Natural killer cell (primary cell): ENCODE measurements at regions not wholly inside any gene's neighbourhood (a gene's known extent, or its start where the extent isn't known, plus 50 kb on each side); places are given as distances from the start of the nearest gene placed in this dataset.

Experiments
- ATAC-seq, 3 donors: fragments of 150-1000 bp in 2 of 3; fragments of 200-7000 bp in 1 of 3; cut with Tn5 transposase; 1 replicate in 1 of 3; 2 replicates in 2 of 3; pipeline ENCODE4 v1.10.0; 2021; ENCODE audit warnings: mild to moderate bottlenecking in 2 of 3, moderate library complexity in 2 of 3
- DNase-seq, 2 donors: peaks; one replicate each; pipeline versions ENCODE4 v3.0.0 to v3.0.0-alpha.2; 2013 to 2021; ENCODE audit warnings: mixed read lengths in 1 of 2
- H3K27ac ChIP-seq: one replicate; pipeline ENCODE4 v1.5.1; 2013; ENCODE audit warnings: mild to moderate bottlenecking, low read length
- H3K27me3 ChIP-seq: one replicate; pipeline ENCODE4 v1.6.1; 2013; ENCODE audit warnings: low read length; ENCODE audit not compliant: control insufficient read depth, insufficient read depth
- H3K36me3 ChIP-seq: one replicate; pipeline ENCODE4 v1.6.1; 2013; ENCODE audit warnings: low read length; ENCODE audit not compliant: control insufficient read depth, insufficient read depth
- H3K4me1 ChIP-seq: one replicate; pipeline ENCODE4 v1.6.1; 2013; ENCODE audit warnings: low read length; ENCODE audit not compliant: control insufficient read depth, insufficient read depth
- H3K4me3 ChIP-seq: one replicate; pipeline ENCODE4 v1.5.1; 2013; ENCODE audit warnings: low read length
- H3K9me3 ChIP-seq: one replicate; pipeline ENCODE4 v1.6.1; 2013; ENCODE audit warnings: low read length; ENCODE audit not compliant: control insufficient read depth, insufficient read depth
- H3K27ac Mint-ChIP-seq, 2 donors: one replicate each; pipeline ENCODE4 v1.8.0; 2022; ENCODE audit warnings: mild to moderate bottlenecking in 2 of 2, mixed read lengths in 2 of 2, moderate library complexity in 1 of 2
- H3K27me3 Mint-ChIP-seq, 2 donors: one replicate each; pipeline ENCODE4 v1.8.0; 2022; ENCODE audit warnings: low read depth in 2 of 2, mixed read lengths in 2 of 2
- H3K36me3 Mint-ChIP-seq: one replicate; pipeline ENCODE4 v1.8.0; 2022; ENCODE audit warnings: mixed read lengths
- H3K4me1 Mint-ChIP-seq, 2 donors: one replicate each; pipeline ENCODE4 v1.8.0; 2022; ENCODE audit warnings: mixed read lengths in 2 of 2
- H3K4me3 Mint-ChIP-seq: one replicate; pipeline ENCODE4 v1.8.0; 2022; ENCODE audit warnings: mild to moderate bottlenecking, moderate library complexity, mixed read lengths
- H3K9me3 Mint-ChIP-seq, 2 donors: one replicate each; pipeline ENCODE4 v1.8.0; 2022; ENCODE audit warnings: mixed read lengths in 2 of 2
- WGBS: methylation state at CpG from one replicate; pipeline ENCODE4 v1.1.7; 2013; ENCODE audit warnings: missing lambda C conversion rate; ENCODE audit not compliant: insufficient coverage; 5-methylcytosine and 5-hydroxymethylcytosine counted together
- intact Hi-C: fragments of 100-400 bp; cut with micrococcal nuclease; formaldehyde crosslinking; loops from one replicate; pipeline ENCODE4 v1.14.2; 2022
- TF ChIP-seq, protein P1 (sequence below): fragments of 200-600 bp; IDR thresholded peaks from one replicate; pipeline ENCODE4 v1.8.0; 2022; ENCODE audit warnings: antibody characterized with exemption

DNA sequence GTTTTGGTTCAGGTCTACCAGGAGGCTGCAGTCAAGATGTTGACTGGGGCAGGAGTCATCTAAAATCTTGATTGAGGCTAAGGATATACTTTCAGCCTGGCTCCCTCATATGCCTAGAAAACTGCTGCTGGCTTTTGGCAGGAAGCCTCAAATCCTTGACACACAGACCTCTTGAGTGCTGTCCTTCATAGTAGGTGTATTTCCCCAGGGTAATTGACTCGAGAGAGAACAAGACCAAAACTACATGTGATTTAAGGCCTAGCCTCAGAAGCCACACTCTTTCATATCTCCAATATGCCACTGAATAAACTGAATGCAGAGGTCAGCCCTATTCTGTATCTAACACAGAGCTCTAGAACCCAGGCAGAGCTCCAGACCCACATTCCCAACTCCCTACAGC, 402.3 kb upstream of the ADAMTS16 start:
- TF ChIP-seq, protein P1, sequence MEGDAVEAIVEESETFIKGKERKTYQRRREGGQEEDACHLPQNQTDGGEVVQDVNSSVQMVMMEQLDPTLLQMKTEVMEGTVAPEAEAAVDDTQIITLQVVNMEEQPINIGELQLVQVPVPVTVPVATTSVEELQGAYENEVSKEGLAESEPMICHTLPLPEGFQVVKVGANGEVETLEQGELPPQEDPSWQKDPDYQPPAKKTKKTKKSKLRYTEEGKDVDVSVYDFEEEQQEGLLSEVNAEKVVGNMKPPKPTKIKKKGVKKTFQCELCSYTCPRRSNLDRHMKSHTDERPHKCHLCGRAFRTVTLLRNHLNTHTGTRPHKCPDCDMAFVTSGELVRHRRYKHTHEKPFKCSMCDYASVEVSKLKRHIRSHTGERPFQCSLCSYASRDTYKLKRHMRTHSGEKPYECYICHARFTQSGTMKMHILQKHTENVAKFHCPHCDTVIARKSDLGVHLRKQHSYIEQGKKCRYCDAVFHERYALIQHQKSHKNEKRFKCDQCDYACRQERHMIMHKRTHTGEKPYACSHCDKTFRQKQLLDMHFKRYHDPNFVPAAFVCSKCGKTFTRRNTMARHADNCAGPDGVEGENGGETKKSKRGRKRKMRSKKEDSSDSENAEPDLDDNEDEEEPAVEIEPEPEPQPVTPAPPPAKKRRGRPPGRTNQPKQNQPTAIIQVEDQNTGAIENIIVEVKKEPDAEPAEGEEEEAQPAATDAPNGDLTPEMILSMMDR = no peak

DNA sequence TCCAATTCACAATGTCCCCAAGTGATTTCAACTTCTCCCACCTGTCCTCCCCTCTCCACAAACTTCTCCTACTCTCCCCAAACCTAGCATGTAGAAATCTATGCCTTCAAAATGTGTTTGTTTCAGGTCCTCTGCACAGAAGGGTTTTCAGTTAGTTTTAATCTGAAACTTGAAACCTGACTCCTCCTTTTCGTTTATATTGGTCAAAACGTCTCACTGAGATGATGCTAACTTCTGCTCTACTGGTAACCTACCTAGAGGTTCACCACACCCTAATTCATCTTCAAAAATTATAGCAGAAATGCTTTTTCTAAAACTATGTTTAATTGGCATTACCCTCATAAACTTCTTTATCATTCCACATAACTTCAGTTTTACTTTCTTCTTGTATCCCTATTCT, 401.8 kb upstream of the ADAMTS16 start:
- H3K4me1 Mint-ChIP-seq = no peaks in the 10 kb centered on the region
- no peaks in the 10 kb centered on the region for H3K36me3 Mint-ChIP-seq
- Histone ChIP-seq H3K27ac (no peak overlapping the region), H3K36me3 (no peaks in the 10 kb centered on the region), H3K9me3 (peaks cover 3% of the 10 kb centered on the region), H3K4me3 (no peak overlapping the region), H3K27me3 (no peaks in the 10 kb centered on the region), H3K4me1 (no peaks in the 10 kb centered on the region)
- 65% methylated on average over 2 of the region's 2 CpGs for WGBS
- ATAC-seq (no peak), DNase-seq (no peak)
- no peak overlapping the region for H3K4me3 Mint-ChIP-seq
- no peak overlapping the region for H3K27ac Mint-ChIP-seq
- H3K9me3 Mint-ChIP-seq = peaks cover 18 to 19% of the 10 kb centered on the region in 2 donors
- TF ChIP-seq, protein P1 = no peak
- intact Hi-C loops = no loop called here
- no peaks in the 10 kb centered on the region for H3K27me3 Mint-ChIP-seq

More for the DNA sequence above, 402.3 kb upstream of the ADAMTS16 start:
- no peak for ATAC-seq
- Mint-ChIP-seq H3K4me3 (no peak overlapping the region), H3K4me1 (no peaks in the 10 kb centered on the region), H3K27me3 (no peaks in the 10 kb centered on the region), H3K9me3 (peaks cover 18 to 19% of the 10 kb centered on the region in 2 donors), H3K27ac (no peak overlapping the region), H3K36me3 (no peaks in the 10 kb centered on the region)
- H3K4me3 ChIP-seq = no peak overlapping the region
- WGBS = 46% methylated on average over 1 of the region's 1 CpG
- intact Hi-C loops = no loop called here
- no peak overlapping the region for H3K27ac ChIP-seq
- H3K9me3 ChIP-seq = peaks cover 3% of the 10 kb centered on the region
- no peaks in the 10 kb centered on the region for H3K36me3 ChIP-seq
- no peaks in the 10 kb centered on the region for H3K27me3 ChIP-seq
- no peaks in the 10 kb centered on the region for H3K4me1 ChIP-seq
- DNase-seq = no peak

DNA sequence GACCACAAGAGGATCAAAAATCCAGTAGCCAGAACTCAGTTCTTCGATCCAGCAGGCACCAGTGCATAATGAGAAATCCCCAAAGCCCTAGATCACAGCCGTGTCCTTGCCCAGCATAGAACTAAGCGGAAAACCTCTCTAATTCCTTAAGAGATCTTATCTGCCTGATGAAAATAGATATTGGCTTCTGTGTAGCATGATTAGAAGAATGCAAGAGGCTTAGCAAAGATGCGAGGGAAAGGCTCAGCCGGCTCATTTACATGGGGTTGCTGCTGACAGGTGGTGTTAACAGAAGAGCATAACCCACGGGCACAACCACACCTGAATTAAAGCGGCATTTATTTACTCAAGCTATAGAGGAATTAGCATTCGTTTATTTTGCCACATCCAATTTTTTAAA, 400.0 kb upstream of the ADAMTS16 start:
- no peak overlapping the region for H3K27ac Mint-ChIP-seq
- no peak overlapping the region for H3K4me3 Mint-ChIP-seq
- no peaks in the 10 kb centered on the region for H3K4me1 ChIP-seq
- DNase-seq (no peak), ATAC-seq (no peak)
- WGBS = 68% methylated on average over 8 of the region's 8 CpGs
- H3K4me1 Mint-ChIP-seq = no peaks in the 10 kb centered on the region
- H3K27me3 Mint-ChIP-seq = no peaks in the 10 kb centered on the region
- H3K36me3 ChIP-seq = no peaks in the 10 kb centered on the region
- TF ChIP-seq, protein P1 = no peak
- no peaks in the 10 kb centered on the region for H3K36me3 Mint-ChIP-seq
- no peak overlapping the region for H3K4me3 ChIP-seq
- peaks cover 3% of the 10 kb centered on the region for H3K9me3 ChIP-seq
- no peaks in the 10 kb centered on the region for H3K27me3 ChIP-seq
- intact Hi-C loops = no loop called here
- peaks cover 16 to 17% of the 10 kb centered on the region in 2 donors for H3K9me3 Mint-ChIP-seq
- no peak overlapping the region for H3K27ac ChIP-seq

DNA sequence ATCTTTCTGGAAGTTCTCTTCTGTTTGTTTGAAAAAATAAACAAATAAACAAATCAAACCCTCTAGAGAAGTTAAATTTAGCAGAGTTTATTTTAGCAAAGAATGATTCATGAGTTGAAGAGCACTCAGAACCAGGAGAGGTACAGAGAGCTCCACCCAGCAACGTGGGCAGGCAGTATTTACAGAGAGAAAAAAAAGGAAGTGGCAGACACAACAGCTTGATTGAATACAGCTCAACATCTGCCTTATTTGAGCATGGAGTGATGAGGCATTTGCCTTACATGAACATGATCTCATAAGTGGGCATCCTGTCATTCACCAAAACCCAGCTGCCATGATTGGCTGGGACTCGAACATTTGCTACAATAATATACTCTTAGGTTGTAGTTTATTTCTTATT, 381.6 kb upstream of the ADAMTS16 start:
- H3K4me1 Mint-ChIP-seq = no peaks in the 10 kb centered on the region
- no peaks in the 10 kb centered on the region for H3K27me3 ChIP-seq
- H3K27ac ChIP-seq = no peak overlapping the region
- no peaks in the 10 kb centered on the region for H3K27me3 Mint-ChIP-seq
- no peaks in the 10 kb centered on the region for H3K36me3 ChIP-seq
- no peak for DNase-seq
- WGBS = 9% methylated on average over 1 of the region's 2 CpGs
- H3K9me3 Mint-ChIP-seq = peaks cover 2 to 10% of the 10 kb centered on the region in 2 donors
- H3K4me3 Mint-ChIP-seq = no peak overlapping the region
- H3K4me3 ChIP-seq = no peak overlapping the region
- no peaks in the 10 kb centered on the region for H3K36me3 Mint-ChIP-seq
- no peaks in the 10 kb centered on the region for H3K4me1 ChIP-seq
- intact Hi-C loops = no loop called here
- no peak for ATAC-seq
- no peak overlapping the region for H3K27ac Mint-ChIP-seq
- TF ChIP-seq, protein P1 = no peak
- no peaks in the 10 kb centered on the region for H3K9me3 ChIP-seq
